HG02938 (cell line): ENCODE measurements at regions not wholly inside any gene's neighbourhood (a gene's known extent, or its start where the extent isn't known, plus 50 kb on each side); places are given as distances from the start of the nearest gene placed in this dataset.

Experiments
- ATAC-seq: cut with Tn5 transposase; IDR thresholded peaks from one replicate; pipeline ENCODE4 v1.9.1; 2021; ENCODE audit warnings: mild to moderate bottlenecking, moderate library complexity; ENCODE audit not compliant: unreplicated experiment

DNA sequence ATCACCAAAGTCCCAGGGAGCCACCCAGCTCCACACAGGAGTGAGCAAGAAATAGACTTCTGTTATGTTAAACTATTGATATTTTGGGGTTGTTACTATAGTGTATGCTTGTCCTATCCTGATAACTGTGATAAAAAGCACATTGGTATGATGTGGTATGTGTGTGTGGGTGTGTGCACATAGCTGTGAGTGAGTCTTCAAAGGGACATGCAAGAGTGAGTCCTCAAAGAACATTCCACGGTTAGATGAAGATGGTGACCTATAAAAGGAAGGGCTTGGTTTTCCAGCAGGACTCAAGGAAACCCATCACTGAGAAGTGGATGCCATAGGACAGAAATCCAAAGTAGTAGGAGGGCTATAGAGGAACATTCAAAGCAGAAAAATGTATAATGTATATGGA lies 342.9 kb downstream of the TSN start:
- ATAC-seq, result no peak

DNA sequence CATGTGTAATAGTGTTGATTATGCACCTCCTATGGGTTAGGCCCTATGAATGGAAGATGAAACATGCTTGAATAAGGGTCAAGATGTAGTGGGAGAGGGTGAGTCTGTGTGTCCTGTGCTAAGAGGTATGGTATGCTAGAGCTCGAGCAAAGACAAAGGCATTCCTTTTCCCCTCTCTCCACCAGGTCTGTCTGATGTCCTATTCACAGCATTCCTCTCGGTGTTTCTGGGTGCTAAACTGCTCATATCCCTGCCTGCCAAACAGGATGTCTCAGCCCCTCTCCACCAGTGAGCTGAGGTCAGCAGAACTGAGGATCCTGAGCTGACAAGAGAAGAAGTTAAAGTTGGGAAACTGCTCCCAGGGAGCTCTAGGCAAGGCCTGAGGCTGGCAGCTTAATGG lies 344.9 kb downstream of the TSN start:
- ATAC-seq, result no peak

DNA sequence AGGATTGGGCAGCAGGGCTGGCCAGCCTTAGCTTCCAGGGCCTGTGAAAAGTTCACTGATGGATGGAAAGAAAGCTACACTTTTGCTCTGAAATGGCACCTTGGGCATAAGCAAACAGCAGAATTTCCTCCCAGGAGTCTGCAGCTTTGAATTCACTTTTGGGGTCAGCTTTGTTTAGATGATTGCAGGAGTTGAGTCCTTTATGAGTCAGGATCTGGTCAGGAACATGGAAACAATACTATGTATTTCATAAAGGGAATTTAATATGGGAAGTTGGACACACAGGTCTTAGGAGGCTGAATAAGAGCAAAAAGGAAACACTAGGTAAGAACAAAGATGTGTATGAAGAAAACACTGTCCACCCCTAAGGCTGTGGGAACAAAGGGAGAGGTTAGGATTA lies 345.3 kb downstream of the TSN start:
- ATAC-seq, result no peak

DNA sequence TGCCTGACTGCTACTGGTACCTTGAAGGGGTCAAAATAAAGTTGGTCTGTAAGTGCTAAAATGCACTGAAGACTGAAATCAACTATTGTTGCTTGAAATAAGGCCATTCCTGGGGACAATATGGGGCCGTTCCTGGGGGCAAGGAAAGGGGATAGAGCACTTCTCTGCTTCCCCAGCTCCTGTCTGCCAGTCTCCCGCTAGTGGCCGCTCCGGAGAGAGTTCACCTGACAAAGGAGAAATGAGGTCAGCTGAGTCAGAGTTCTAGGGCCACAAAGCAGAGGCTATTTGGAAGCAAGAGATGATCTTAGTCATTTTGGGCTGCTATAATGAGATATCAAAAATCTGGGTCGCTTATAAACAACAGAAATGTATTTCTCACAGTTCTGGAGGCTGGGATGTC lies 345.9 kb downstream of the TSN start:
- ATAC-seq, result no peak

DNA sequence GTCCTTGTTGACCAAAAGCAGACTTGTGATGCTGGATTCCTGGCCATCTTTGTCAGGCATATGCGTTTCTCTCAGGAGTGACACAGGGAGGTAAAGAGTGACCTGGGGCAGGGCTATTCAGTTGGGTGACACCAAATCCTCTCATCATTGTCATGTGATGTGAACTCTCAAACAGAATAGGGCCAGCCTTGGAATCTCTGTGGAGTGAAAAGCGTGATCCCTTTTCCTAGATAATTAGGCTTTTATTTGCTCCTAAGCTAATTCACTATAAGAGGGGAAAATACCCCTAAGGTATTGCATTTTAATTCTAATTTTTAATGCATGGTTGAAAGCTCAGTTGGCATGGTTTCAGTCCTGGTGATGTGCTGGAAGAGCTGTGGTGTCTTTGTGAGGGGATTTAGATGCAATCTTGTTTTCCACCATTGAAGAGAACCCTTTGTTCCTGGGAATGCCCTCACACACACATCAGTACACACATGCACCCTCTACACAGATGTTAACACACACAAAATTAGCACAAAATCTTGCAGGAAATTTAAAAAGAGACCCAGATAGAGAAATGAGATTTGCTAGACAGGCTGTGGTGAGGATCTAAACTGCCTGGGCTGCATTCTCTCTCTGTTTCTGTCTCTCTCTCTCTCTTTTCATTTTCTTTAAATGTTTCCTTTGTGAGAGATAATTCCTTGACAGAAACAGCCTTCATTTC lies 349.9 kb downstream of the TSN start:
- no peak for ATAC-seq

DNA sequence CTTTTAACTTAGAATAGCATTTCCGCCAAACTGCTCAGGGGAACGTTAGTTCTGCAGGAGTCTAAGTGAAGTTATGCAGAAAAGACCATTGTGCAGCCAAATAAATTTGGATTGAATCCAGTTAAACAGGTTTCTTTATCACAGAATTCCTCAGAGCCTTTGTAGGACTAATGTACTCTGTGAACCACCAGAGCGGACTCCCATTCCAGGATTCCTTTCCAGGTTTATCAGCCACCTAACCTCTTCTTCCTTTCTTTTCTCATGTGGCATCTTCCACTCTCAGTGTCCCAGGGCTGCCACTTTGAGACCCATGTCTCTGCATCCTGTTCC lies 350.4 kb downstream of the TSN start:
- no peak for ATAC-seq

DNA sequence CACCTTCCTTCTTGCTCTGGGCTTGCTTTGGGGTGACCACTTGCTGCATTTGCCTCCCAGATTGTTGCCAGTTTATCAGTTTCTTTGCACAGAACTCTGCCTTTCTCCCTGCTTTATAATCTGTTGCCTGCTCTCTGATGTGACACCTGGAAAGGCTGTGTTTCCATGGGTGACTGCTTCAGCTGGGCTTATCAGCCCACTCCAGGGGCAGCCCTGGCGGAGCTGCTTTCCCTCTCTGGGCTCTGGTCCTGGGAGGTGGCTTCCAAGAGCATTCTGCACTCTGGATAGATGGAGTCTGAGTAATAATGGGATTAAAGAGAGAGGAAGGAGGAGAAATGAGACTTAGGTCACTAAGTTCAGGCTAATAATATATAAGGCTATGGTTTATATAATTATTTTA lies 352.7 kb downstream of the TSN start:
- ATAC-seq, result no peak

DNA sequence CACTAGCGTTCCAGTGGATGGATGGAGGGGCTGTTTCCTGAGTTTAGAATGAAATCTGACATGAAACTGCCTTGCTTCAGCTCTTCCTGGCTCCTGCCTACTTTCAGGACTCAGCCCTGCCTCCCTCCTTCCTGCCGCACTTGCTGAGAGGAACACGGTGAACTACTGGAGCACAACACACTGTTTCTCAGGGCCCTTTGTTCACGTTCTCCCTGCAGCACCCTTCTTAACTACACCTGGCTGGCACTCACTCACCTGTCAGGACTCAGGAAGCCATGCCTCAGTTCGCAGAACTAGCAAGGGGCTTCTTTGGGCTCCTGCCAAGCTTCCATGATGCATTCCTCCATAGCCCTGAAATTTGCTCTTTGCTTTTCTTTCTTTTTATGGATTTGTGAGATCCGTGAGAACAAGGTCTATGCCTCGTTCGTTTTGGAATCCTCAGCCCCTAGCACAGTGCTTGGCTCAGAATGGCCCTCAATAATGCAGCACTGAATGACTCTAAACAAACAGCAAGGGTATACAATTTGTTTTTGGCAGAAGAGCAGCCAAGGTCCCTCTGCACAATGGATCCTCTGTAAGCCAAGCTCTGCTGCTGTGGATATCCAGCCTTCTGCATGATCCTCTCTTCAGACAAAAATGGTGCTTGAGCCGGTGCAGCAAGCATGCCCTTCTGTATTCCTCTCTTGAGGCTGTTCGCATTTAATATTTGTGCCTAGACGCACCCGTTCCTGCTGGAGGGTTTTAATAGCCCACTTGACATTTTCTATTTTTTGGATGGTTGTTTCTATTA lies 357.0 kb downstream of the TSN start:
- ATAC-seq, result no peak

DNA sequence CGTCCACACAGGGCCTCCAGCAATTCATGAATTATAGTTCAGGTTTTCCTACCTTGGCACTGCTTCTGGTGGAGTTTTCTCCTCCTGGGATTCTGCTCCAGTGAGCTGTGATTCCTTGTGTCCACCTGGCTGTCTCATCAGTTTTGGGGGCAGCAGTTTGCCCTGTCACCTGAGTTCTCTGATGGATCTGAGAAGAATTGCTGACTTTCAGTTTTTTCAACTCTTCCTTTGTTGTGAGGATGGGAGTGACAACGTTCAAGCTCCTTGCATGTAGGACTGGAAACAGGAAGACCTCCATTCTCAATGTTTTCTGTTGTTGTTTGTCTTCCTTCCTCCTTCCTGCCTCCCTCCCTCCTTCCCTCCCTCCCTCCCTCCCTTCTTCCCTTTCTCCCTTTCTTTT lies 359.0 kb downstream of the TSN start:
- no peak for ATAC-seq

DNA sequence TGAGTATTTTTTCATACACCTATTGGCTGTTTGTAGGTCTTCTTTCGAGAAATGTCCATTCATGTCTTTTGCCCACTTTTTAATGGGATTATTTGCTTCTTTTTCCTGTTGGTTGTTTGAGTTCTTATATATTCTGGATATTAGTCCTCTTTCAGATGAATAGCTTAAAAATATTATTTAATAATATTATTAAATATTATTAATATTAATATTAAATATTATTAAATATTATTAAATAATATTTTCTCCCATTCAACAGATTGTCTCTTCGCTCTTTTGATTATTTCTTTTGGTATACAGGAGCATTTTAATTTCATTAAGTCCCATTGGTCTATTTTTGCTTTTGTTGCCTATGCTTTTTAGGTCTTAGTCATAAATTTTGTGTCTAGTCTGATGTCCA lies 361.9 kb downstream of the TSN start:
- ATAC-seq, result no peak

DNA sequence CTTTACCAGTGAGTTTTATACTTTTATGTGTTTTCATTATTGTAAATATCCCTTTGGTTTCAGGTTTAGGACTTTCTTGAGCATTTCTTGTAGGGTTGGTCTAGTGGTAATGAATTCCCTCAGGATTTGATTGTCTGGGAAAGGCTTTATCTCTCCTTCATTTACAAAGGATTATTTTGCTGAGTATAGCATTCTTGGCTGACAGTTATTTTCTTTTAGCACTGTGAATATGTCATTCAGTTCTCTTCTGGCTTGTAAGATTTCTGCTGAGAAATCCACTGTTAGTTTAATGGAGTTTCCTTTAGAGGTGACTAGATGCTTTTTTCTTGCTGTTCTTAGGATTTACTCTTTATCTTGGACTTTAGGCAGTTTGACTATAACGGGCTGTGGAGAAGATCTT lies 373.9 kb downstream of the TSN start:
- ATAC-seq, result no peak

DNA sequence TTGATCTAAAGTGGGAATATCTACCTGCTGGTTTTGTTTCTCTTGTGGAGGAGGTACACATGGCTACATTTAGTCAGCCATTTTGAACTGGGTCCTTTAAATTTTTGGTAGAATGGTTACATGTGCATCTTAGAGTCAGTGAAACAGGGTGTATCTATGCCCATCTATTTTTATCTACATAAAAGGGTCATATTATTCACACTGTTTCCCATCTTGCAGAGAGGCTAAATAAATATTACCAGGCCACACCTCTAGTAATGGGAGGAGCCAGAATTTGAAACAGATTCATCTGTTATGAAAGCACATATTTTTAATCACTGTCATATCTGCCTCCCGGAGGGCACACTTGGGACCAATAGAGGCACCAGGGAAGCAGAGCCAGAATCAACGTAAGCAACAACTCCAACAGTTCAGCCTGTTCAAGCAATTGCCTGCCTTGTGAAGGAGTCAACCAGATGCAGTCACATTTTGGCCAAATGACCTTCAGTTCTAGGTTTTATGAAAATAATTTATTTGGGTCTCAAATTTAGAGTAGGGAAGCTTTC lies 376.8 kb downstream of the TSN start:
- ATAC-seq, result no peak

DNA sequence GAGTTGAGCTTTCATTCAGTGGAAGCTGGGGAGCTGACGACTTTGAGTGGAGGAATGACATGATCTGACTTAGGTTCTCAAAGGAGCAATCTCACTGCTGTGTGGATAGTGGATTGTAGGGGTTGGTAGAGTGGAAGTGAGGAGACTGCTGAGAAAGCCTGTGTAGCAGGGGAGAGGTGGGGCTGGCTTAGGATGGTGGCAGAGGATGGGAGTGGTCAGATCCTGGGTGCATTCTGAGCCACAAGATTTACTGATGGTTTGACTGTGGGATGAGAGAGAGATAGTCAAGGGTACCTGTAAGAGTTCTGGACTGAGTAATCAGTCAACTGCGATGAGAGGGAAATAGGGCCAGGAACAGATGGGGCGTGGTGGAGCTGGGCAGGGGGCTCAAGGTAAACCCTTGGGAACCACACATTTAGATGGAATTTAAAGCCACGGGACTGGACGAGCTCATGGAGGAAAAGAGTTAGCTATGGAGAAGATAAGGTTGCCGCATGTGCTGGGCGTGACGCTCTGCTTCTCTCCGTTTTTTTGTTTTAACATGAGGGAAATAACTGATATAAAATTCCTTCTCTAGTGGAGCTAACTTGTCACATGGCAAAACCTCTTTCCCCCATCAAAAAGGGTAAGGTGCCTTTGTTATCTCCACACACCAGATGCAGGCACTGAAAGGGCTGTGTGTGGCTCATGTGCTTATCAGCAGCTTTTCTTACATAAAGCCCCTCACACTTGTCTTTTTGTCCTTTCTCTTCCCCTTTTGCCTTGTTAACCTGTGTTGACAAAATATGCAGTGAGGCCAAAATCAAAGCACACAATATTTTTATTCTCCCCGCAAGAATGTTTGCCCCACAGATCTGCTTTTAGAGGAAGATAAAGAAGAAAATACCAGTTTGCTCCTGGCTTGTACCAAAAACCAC lies 379.8 kb downstream of the TSN start:
- no peak for ATAC-seq

DNA sequence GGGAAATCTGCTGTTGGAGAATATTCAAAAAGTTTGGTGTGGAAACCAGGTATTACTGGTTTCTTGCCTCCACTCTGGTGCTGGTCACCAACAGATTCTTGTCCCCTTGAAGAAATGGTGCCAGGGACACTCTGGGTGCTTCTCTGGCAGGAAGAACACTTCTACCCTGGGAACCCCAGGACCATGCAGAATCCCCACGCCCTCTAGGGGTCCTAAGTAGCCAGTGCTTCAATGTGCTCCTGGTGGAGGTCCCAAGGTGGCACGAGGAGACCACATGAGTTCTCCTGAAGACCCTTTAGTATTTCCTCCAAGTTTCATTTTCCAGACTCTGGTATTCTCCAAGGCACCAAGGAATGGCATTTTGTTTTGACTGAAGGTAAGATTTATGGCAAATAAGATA lies 380.6 kb downstream of the TSN start:
- ATAC-seq, result no peak

DNA sequence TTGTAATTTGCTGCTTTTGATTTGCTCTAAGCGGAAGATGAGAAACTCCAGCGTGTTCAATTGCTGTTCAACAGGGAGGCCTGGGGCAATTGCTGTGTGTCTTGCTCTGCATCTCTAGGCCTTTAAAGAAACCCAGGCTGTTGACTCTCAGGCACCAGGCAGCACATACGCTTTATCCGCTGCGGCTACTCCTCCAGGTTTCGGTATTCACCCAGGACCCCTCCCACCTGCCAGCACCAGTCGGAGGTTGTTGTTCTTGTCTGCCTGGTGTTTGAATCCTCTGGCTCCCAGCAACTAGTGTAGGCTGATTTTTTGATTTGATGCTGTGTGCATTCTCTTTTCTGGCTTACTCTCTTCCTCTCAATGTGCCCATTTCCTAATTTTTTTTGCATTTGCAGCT lies 383.1 kb downstream of the TSN start:
- ATAC-seq, result no peak

DNA sequence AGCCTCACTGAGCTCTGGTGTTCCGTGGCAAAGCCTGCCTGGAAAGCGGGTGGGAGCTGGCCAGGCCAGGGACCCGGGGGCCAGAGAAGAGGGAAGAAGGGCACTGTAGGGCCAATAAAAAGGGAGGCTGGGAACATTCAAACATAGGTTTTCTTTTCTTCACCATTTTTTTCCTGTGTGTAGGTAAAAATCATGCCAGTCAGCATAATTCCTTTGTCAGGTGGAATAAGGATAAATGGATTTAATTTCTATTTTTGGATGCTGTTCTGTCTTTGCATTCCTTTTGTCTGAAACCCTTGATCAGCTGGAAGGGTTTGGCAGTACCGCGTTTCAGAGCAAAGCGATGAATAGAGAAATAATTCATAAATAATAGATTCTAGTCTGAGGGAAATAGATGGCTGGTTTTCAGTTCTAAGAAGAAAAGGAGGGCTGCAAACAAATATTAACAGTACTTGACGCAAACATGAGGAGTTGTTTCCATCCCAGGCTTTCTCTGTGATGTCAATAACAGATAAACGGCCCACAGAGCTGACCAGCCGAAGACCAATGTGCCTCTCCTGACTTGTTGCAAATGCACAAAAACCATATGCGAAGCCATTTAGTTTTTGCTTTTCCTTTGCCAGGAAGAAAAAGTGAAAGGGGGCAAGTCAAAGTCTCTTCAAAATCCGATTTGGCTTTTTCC lies 384.4 kb downstream of the TSN start:
- ATAC-seq, result no peak

DNA sequence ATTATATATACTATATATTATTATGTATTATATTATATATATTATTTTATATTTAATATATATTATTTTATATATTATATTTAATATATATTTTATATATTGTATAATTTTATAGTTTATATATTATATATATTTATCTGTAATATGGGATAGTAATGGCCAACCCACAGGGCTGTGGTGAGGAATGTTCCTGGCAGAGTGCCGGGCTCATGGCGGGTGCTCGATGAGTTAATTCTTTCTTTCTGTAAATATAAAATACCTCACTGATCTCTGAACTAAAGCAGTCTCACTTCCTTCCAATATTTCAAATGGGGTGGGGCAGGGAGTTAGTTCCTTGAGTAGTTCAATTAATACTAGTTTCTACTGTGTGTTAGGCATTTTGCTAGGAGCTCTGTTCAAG lies 389.4 kb downstream of the TSN start:
- ATAC-seq, result no peak

DNA sequence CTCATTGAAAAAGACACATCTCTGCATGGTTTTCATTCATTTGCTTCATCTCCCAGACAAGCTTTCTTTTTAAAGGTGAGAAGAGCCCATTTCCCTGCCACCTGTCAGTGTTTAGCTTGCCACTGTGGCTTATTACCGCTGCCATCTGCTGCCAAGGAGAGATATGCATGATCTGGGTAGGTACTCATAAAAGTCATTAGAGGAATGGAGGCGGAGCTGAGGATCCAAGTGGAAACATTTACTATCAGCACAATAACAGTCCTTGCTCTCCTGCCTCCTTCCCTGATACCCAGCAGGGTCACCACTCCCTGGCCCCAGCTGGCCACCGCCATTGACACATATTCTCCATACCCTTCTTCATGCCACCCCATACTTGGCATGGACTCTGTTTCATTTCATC lies 390.4 kb downstream of the TSN start:
- no peak for ATAC-seq

DNA sequence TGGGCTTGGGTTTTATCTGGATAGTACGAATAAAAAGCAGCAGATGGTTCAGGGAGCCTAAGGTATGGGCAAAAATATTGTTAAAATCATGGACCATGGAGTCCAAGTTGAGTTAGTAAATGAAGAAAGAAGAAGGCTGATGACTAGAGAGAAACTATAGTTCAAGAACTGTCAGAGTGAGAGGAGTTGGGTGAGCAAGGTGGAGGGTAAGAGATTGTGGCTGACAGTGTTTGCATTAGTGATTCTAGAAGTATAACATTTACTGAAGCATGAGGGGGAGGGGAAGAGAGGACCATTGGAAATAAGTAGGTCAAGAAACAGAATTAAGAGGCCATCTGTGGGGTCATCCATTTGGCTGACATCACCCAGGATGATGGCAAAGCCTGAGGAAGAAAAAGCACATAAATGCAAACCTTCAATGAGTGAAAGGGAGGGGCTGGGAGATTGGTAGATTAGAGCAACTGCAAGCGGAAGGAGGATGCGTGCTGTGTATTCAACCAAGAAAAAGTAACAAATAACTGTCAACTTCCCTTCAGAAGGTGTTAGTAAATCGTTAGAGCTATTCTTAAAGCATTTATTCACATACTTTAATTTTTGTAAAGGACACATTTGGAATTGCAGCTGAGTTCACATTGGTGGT lies 392.8 kb downstream of the TSN start:
- no peak for ATAC-seq

DNA sequence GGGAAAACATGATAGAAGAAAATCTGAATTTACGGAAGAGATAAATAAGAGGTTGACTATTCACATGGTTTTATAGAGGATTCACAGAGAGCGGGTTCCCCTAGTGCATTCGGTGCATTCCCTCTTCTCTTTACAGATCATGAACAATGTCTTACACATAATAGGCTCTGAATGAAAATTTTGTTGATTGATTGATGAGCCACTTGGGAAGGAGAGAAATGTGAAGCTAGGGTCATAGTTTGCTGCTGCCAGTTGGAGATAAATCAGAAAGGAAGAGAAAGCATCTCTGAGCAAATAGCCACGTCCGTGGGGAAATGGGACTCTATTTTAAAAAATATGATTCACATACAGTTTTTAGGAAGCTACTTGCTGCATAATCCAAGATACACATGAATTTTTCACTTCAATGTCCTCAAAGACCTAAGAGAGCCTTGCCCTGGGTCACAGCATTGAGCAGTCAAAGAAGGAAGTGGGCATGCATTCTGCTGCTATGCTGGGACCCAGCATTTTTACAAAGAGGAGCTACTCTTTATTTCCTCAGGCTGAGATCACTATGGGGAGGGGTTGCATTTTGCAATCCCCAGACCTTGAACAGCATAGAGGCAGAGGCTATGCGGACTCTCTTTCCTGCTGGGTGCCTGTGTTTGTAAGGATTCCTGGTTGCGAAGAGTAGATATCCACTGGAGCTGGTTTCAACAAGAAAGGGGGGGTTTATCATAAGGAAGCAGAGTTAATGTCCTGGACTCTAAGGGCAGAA lies 395.3 kb downstream of the TSN start:
- no peak for ATAC-seq
